ENCODE measurements at regions not wholly inside any gene's neighbourhood (a gene's known extent, or its start where the extent isn't known, plus 50 kb on each side); places are given as distances from the start of the nearest gene placed in this dataset.

- H3K9me3 Mint-ChIP-seq (ENCODE audit: low read depth), result no peaks in the 10 kb centered on the region
- H3K36me3 Mint-ChIP-seq (ENCODE audit: low read depth), result no peaks in the 10 kb centered on the region
- H3K4me3 Mint-ChIP-seq (ENCODE audit: unreplicated experiment), result no peak overlapping the region
- peaks cover 4% of the 10 kb centered on the region for H3K4me1 Mint-ChIP-seq (ENCODE audit: low read depth)
- TF ChIP-seq CTCF (IDR thresholded peaks at IDR 0.05), result no peak
- no peak overlapping the region for H3K27ac Mint-ChIP-seq (ENCODE audit: unreplicated experiment)
- no peak for DNase-seq (ENCODE audit: low spot score)
- no peaks in the 10 kb centered on the region for H3K27me3 Mint-ChIP-seq (ENCODE audit: low read depth)
Observed at GRCh38 chr2:48851161-48851560, 95.6 kb upstream of the LHCGR start.

DNA sequence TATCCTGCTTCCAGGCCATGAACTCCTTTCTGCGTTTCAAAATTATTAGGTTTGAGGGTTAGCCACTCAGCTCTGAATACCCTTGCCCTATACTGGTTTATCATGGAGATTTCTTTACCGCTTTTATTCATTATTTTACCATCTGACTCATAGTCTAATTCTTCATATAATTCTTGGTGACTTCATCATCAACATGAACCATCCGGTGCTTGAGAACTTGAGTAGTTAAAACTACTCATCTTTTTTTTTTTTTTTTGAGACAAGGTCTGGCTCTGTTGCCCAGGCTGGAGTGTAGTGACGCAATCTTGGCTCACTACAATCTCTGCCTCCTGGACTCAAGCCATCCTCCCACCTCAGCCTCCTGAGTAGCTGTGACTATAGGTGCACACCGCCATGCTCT lies 94.2 kb upstream of the LHCGR start:
- Mint-ChIP-seq H3K4me1 (ENCODE audit: low read depth) (peaks cover 4% of the 10 kb centered on the region), H3K9me3 (ENCODE audit: low read depth) (no peaks in the 10 kb centered on the region), H3K36me3 (ENCODE audit: low read depth) (no peaks in the 10 kb centered on the region), H3K27ac (ENCODE audit: unreplicated experiment) (no peak overlapping the region), H3K27me3 (ENCODE audit: low read depth) (no peaks in the 10 kb centered on the region), H3K4me3 (ENCODE audit: unreplicated experiment) (no peak overlapping the region)
- DNase-seq (ENCODE audit: low spot score), result no peak
- no peak for TF ChIP-seq CTCF (IDR thresholded peaks at IDR 0.05)

GRCh38 chr2:48845684-48846083 lies 90.2 kb upstream of the LHCGR start:
- Mint-ChIP-seq H3K4me1 (ENCODE audit: low read depth) (no peaks in the 10 kb centered on the region), H3K36me3 (ENCODE audit: low read depth) (no peaks in the 10 kb centered on the region), H3K27ac (ENCODE audit: unreplicated experiment) (no peak overlapping the region), H3K4me3 (ENCODE audit: unreplicated experiment) (no peak overlapping the region), H3K9me3 (ENCODE audit: low read depth) (no peaks in the 10 kb centered on the region), H3K27me3 (ENCODE audit: low read depth) (peaks cover 2% of the 10 kb centered on the region)
- TF ChIP-seq CTCF (IDR thresholded peaks at IDR 0.05), result no peak
- no peak for DNase-seq (ENCODE audit: low spot score)

DNA sequence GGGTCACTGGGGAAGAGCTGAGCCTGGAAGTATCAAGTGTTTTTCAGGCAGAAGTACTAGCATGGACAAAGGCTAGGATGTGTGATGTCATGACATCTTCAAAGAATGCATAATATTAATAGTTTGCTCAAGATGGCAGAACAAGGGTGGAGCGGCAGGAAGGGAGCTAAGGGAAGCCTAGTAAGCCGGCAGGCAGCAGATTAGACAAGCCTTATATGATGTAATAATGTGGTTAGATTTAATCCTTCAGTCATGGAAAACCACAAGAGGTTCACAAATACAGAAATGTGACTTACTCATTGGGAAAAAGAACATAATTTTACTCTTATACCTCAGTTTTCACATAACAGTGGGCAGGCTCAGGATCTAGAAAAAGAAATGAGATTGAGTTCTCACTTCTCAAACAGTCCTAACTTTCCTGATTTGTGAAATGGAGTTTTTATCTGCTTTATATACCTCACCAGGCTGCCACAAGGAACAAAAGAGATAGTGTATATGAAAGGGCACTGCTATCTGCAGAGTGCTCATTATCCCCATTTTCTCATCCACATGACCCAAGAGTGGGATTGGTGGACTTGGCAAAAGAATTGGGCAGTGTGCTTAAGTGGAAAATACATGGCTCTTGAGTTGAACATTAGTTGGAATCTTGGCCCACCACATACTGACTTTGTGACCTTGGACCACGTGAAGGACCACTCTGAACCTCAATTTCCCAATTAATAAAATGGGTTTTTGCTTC lies 89.1 kb upstream of the LHCGR start:
- Mint-ChIP-seq H3K27me3 (ENCODE audit: low read depth) (peaks cover 7% of the 10 kb centered on the region), H3K9me3 (ENCODE audit: low read depth) (no peaks in the 10 kb centered on the region), H3K36me3 (ENCODE audit: low read depth) (no peaks in the 10 kb centered on the region), H3K4me3 (ENCODE audit: unreplicated experiment) (no peak overlapping the region), H3K4me1 (ENCODE audit: low read depth) (no peaks in the 10 kb centered on the region), H3K27ac (ENCODE audit: unreplicated experiment) (no peak overlapping the region)
- TF ChIP-seq CTCF (IDR thresholded peaks at IDR 0.05), result no peak
- DNase-seq (ENCODE audit: low spot score), result no peak

DNA sequence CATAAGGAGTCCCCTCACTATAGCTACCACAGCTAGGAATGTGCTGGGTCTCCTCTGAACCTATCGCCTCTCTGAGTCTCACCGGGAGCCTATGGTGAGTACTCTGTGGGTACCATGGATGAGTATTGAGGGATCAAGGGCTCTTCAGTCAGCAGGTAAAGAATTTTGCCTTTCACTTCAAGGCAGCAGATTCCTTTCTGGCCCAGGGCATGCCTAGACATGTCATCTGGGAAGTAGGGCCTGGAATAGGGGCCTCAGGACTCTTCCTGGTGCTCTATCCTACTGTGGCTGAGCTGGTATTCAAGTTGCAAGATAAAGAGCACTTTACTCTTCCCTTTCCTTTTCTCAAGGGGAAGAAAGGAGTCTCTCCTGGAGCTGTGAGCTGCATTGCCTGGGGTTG lies 85.6 kb upstream of the LHCGR start:
- Mint-ChIP-seq H3K36me3 (ENCODE audit: low read depth) (no peaks in the 10 kb centered on the region), H3K27me3 (ENCODE audit: low read depth) (peaks cover 17% of the 10 kb centered on the region), H3K9me3 (ENCODE audit: low read depth) (peaks cover under 1% of the 10 kb centered on the region), H3K4me3 (ENCODE audit: unreplicated experiment) (no peak overlapping the region), H3K27ac (ENCODE audit: unreplicated experiment) (no peak overlapping the region), H3K4me1 (ENCODE audit: low read depth) (no peaks in the 10 kb centered on the region)
- TF ChIP-seq CTCF (IDR thresholded peaks at IDR 0.05), result no peak
- no peak for DNase-seq (ENCODE audit: low spot score)
